Kidney epithelial cell (primary cell): ENCODE measurements at regions not wholly inside any gene's neighbourhood (a gene's known extent, or its start where the extent isn't known, plus 50 kb on each side); places are given as distances from the start of the nearest gene placed in this dataset.

Source experiments
- DNase-seq: peaks from one replicate; pipeline ENCODE4 v3.0.0-alpha.2; 2010; ENCODE audit warnings: low read depth
- H3K27me3 ChIP-seq: 2 replicates; pipeline ENCODE4 v1.6.0; 2011; ENCODE audit warnings: low read length; ENCODE audit not compliant: control insufficient read depth, insufficient read depth
- H3K36me3 ChIP-seq: 2 replicates; pipeline ENCODE4 v1.5.1; 2011; ENCODE audit warnings: low read length; ENCODE audit not compliant: control insufficient read depth, insufficient read depth
- H3K4me3 ChIP-seq: 2 replicates; pipeline ENCODE4 v1.5.1; 2011; ENCODE audit warnings: low read depth, mild to moderate bottlenecking, control low read depth, low read length
- CTCF ChIP-seq: IDR thresholded peaks from 2 replicates; pipeline ENCODE4 v1.5.1; 2011; ENCODE audit warnings: mild to moderate bottlenecking, moderate library complexity, low read length, control low read depth, inconsistent platforms; ENCODE audit not compliant: insufficient read depth, poor library complexity, severe bottlenecking

GRCh38 chr1:232398823-232399222 is 231.1 kb downstream of the SIPA1L2 start:
- no peak for TF ChIP-seq CTCF
- DNase-seq = no peak
- Histone ChIP-seq H3K27me3 (no peaks in the 10 kb centered on the region), H3K4me3 (no peak overlapping the region), H3K36me3 (peaks cover 2% of the 10 kb centered on the region)

DNA sequence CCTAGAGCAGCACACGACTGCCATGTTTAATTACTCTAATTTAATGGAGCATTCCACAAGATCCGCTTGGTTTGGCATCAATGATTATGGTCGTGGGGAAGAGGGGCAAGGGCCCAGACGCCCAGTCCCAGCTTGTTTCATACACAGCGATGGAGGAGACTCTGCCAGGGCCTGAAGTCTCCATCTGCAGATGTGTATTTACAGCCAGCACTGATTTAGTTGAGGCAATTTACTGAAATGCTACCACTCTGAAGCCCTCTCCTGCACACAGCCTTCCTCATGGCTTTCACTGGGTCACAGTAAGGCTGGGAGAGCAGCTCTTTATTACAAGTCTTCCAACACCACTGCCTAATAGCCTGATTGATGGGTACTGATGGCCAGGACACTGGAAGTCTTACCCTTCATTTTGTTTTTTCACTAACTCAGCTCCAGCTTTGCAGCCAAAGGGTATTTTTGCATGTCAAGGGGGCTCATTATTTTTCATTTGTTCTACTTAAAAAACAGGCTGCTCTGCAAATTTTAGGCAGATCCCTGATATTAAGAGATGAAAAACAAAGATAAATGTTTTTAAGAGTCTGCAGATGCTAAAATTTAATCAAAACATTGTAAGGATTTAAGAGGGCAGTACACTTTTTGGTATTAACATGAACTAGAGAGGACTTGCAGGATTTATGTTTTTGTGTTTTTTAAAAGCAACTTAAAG is 236.3 kb downstream of the SIPA1L2 start:
- Histone ChIP-seq H3K4me3 (no peak overlapping the region), H3K36me3 (no peaks in the 10 kb centered on the region), H3K27me3 (no peaks in the 10 kb centered on the region)
- DNase-seq = no peak
- TF ChIP-seq CTCF = no peak

- DNase-seq = no peak
- TF ChIP-seq CTCF = no peak
- no peak overlapping the region for H3K4me3 ChIP-seq
- no peaks in the 10 kb centered on the region for H3K36me3 ChIP-seq
- H3K27me3 ChIP-seq = no peaks in the 10 kb centered on the region
These were observed 236.9 kb downstream of the SIPA1L2 start for GRCh38 chr1:232393010-232393409.

DNA sequence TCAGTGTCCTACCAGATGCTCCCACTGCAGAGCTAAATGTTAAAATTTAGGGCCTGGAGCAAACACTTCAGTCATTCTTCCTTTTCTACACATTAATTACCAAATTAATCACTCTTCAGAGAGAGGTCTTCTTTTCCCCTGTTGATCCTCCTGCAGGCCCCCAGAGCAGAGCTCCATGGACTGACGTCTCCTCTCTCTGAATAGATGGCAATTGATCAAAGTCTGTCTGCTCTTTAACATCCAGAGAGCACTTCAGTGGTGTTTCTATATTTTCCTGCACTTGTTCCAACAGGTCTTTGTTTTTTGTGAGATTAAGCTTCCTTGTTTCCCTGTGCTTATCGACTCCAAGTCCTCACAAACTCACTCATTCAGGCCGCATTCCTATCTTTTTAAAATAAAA is 239.3 kb downstream of the SIPA1L2 start:
- DNase-seq = no peak
- Histone ChIP-seq H3K36me3 (no peaks in the 10 kb centered on the region), H3K27me3 (no peaks in the 10 kb centered on the region), H3K4me3 (no peak overlapping the region)
- no peak for TF ChIP-seq CTCF

GRCh38 chr1:232389744-232390143 is 240.2 kb downstream of the SIPA1L2 start:
- no peak for TF ChIP-seq CTCF
- no peak for DNase-seq
- Histone ChIP-seq H3K36me3 (no peaks in the 10 kb centered on the region), H3K27me3 (no peaks in the 10 kb centered on the region), H3K4me3 (no peak overlapping the region)

GRCh38 chr1:232388363-232388762 is 241.6 kb downstream of the SIPA1L2 start:
- Histone ChIP-seq H3K27me3 (no peaks in the 10 kb centered on the region), H3K36me3 (no peaks in the 10 kb centered on the region), H3K4me3 (no peak overlapping the region)
- TF ChIP-seq CTCF = no peak
- no peak for DNase-seq
